GM19463 (cell line): ENCODE measurements at regions not wholly inside any gene's neighbourhood (a gene's known extent, or its start where the extent isn't known, plus 50 kb on each side); places are given as distances from the start of the nearest gene placed in this dataset.

Source experiments
- ATAC-seq: cut with Tn5 transposase; IDR thresholded peaks from one replicate; pipeline ENCODE4 v1.9.1; 2021; ENCODE audit warnings: mild to moderate bottlenecking, moderate library complexity; ENCODE audit not compliant: unreplicated experiment

DNA sequence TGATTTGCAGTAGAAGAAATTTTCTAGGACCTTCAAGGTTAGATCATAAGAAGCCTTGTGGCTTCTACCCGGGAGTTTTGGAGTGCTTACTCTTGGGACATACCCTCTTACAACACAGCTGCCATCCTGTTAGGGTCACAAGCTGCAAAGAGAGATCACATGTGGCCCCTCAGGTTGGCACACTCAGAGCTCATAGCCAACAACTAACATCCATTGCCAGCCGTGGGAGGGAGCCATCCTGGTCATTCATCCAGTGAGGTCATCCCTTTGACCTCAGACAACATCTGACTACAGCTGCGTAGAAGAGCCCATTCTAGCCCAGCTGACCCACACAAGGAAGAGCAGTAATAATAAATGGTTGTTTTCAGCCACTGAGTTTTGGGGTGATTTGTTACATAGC, 76.9 kb upstream of the NABP1 start:
- ATAC-seq, result no peak

DNA sequence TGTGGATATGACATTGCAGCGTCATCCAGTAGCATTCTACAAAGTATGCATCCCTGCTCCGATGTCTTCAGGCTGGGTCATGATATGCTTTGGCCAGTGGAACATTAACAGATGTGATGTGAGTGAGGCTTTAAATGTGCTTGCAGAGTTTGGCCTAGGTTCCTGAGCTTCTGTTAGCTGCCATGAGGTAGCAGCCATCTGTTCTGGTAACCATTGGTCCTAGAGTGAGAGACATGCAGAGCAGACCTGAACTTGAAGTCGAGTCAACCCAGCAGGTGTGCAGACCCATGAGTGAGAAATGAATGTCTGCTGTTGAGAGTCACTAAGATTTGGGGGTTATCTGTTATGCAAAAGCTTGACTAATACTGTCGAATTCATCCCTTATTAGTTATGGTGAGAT, 73.8 kb upstream of the NABP1 start:
- ATAC-seq, result no peak

DNA sequence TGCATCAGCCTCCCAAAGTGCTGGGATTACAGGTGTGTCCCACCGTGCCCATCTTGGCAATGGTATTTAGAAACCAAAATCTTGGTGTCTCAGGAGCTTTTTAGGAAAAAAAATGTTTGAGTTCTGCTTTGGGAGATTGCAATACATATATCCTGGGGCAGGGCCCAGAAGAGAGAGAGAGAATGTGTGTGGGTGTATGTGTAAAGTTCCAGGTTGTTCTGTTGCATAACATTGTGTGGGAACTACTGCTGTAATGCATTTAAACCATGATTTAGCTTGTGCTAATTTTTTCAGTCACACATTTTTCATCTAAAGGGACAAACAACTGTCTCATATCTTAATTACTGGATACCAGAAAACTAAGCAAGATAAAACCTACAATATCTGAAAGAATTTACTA, 70.8 kb upstream of the NABP1 start:
- ATAC-seq, result no peak

DNA sequence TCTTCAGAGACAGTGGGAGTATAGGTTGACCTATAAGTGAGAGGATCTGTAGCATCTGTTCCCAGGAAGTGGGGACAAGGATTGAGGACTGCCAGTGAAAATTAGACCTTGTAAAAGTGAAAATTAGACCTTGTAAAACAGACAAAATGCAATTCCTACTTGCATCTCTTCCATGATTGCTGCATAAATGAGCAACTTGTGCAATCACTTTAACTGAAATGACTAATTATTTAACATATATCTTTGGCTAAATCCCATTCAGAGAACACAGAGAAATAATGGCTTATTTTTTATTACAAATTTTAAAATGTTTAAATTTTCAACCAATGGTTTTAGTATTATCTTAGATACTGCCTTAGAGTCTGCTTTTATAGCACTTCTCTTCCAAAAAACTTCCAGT, 67.2 kb upstream of the NABP1 start:
- no peak for ATAC-seq

DNA sequence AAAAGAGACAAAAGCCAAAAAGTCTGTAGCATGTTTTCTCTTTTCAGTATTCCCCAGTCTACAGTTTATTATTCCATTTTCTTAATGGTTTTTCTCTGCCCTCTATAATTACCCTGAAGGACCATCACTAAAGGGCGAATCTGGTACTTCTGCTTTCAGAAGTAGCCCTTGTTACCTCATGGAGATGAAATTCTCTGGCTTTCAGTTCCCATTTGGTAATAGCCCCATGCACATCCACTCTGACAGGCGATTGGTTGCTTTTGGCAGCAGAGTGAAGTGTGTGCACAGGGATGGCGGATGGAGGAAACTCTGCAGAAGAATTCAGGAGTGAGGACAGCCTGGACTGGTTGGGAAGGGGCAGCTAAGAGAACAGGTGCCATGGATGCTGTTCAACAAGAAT, 66.3 kb upstream of the NABP1 start:
- peak; percentile 97 for ATAC-seq

DNA sequence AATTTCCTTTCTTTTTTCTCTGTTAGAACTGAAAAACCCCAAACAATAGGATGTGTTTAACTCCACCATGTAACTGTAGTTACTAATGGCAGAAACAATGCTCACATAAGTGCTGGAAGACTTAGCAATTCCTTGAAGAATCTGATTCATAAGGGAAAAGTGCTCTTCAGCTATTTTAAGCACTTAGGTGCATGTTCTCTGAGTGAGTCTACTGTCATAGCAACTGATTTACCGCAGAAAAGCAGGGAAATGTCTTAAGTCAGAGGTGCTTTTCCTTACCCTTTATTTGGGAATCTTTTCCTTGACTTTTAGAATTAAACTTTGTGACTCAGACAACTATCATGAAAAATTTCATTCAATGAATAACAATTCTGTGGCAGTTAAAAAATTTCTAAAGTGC, 65.4 kb upstream of the NABP1 start:
- ATAC-seq, result no peak

DNA sequence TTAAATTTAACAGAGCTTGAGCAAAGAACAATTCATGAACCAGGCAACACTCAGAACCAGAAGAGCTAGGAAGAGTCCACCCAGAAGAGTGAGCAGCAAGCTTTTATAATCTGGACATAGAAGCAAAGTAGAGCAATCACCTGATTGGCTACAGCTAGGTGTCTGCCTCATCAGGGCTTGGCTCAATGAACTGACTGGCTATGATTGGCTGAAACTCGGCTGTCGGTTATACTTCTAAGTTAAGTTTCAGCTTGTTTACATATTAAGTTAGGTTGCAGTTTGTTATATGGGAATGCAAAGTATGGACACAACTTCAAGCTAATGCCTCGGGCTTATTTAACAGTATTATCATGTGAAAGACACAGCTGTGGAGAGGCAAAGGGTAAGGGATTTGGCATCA, 63.2 kb upstream of the NABP1 start:
- no peak for ATAC-seq

DNA sequence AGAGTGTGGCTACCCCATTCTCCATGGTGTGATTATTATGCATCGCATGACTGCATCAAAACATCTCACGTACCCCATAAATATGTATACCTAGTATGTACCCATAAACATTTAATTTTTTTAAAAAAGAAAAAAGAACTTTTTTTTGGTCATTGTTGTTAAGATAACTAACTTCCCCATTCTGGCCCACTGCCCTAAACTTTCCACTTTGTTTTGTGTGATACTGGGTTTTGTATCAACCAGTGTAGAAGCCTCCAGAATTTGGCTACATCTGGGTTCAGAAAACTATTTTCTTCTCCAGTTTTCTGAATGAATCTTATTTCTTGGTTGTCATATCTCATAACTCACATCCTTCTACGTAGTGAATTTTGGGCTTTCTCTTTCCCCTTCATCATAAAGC, 62.3 kb upstream of the NABP1 start:
- ATAC-seq, result no peak

DNA sequence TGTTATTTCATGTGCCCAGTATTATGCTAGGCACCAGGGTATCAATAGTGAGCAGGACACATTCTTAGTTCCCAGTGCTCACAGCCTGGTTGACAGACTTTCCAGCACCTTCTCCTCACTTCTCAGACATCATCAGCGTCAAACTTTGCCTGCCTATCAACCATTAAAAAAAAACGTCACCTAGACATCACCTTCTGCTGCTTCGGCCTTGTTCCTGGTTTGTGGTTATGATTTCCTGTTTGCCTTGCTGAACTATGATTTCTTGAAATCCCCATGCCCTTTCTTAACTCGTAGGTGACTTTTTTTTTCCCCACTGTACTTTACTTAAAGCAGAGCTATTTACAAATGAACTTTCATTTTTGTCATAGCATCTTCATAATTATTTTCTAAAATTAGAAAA, 60.4 kb upstream of the NABP1 start:
- peak; percentile 86 for ATAC-seq

DNA sequence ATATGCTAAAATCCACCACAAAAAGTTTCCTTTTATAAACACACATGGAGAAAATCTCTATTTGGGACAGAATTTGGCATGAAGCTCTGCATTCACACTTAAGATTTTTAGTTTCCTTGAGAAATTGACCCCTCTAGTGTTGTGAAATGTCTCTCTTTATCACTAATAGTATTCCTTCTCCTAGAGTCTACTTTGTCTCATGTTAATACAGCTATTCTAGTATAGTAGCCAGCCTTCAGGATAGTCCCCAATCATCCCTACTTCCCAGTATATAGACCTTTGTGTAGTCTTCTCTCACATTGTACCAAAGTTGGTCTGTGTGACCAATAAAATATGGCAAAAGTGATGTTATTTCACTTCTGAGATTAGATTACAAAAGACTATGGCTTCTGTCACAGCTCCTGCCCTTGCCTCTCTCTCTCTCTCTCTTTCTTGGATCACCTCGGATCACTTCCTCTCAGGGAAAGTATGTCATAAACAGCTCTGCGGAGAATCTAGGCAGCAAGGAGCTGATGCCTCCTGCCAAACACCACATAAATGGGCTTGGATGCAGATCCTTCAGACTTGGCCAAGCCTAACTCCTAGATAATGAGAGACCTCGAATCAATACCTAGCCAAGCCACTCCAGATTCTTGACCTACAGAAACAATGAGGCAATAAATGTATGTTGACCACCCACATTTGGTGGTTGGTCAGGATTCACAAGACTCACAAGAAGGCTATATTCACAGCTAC, 59.7 kb upstream of the NABP1 start:
- ATAC-seq, result no peak

DNA sequence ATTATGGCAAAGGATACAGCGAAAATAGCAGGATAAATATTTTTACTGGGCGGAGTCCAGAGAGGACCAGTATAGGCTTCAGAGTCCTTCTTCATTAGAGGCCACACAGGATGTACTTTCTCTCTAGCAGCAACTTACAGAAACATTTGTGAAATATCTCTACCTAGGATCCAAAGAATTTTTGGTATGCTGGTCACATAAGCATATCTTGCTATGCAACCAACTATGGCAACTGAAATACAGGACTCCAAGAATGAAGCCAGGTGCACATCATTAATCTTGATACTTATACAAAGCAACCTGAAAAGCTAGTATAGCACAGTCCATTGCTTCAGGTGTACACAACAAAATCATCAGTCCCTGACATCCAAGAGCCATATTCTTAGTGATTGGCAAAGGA, 59.1 kb upstream of the NABP1 start:
- no peak for ATAC-seq

DNA sequence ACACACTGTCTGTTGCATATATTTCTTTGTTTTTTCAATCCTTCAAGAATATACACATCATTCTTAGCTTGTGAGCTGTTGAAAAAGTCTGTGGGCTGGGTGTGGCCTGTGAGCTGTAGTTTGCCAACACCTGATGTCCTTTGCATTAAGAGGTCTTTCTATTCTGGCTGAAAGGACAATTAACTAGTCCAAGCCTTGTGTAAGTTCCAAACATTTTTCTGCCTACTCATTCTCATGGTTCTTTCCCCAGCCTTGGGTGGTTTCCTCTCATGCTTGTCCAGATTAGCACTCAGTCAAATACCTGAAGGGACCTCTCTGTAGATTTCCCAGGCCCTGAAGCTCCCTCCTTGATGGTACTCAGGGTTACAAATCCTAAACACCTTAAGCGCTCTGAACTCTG, 57.8 kb upstream of the NABP1 start:
- peak; percentile 24 for ATAC-seq

DNA sequence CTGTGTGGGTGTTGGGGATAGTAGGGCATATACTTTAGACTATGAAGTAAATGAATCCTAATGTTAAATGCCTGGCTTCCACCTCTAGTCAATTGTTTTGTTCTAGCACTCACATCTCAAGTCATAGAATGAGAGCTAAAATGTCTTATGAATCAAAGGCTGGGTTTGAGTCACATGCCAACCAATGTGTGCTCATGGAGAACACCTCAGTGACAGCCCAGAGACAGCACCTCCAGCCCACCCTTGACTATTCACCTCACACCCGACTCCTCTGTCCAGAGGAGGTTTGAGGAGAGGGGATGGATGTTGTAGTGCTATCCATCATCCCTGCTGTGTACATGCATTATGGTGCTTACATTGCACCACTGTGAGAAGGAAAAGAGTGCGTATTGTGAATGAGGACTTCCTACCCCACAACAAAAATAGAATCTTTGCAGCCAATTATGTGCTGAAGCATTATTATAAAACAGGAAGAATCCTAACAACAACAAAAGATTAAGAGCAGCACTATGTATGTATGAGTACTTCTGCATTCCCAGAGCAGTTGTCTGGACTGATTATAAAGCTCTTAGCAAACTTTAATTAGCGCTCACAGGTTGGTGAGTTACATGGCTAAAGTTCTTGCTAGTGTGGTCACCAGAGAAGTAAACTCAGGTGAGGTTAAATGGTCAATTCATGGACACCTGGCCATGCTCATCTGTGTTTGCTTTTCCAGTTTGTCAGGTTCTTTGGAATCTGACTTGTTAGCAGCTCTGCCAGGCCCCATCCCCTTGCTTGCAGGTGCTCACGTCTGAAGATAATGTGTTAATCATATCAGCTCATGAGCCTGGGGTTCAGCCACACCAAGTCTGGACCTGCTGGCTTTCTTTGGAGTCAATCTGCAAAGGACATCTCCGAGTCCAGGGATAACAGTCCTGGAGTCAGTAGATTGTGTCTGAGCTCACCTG, 55.3 kb upstream of the NABP1 start:
- no peak for ATAC-seq

DNA sequence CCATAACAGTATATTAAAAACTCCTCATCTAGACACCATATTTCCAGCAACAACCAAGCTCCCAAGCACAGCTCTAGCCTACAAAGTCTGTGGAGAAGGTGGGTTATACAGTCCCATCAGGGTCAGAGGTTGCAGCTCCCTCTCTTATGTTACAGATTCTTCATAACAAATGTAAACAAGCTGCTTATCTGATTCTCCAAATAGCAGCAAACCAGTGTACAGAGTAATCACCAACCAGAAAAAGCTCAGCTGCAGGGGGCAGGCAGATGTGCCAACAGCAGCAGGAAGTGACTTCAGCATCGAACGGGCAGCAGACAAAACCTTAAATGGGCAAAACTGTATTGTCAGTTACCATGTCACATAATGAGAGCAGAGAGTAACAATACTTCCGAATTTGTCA, 52.9 kb upstream of the NABP1 start:
- ATAC-seq, result peak; percentile 60

DNA sequence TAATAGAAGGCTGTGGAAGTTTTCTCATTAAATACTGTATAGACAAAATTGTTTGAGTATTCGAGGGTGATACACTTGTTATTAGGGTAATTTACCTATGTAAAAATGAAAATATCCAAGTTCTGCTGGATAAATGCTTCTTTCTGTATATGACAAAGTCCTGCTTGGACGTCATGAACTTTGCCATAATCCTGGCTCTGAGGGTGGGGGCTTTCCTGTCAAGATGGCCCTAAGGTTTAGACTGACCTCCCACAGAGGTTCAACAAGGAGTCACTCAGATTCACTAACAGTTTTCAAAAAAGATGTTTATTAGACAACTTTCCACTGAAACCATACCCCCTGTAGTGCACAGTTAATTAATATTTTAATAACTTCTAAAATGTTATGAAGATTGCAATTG, 52.5 kb upstream of the NABP1 start:
- ATAC-seq, result no peak

DNA sequence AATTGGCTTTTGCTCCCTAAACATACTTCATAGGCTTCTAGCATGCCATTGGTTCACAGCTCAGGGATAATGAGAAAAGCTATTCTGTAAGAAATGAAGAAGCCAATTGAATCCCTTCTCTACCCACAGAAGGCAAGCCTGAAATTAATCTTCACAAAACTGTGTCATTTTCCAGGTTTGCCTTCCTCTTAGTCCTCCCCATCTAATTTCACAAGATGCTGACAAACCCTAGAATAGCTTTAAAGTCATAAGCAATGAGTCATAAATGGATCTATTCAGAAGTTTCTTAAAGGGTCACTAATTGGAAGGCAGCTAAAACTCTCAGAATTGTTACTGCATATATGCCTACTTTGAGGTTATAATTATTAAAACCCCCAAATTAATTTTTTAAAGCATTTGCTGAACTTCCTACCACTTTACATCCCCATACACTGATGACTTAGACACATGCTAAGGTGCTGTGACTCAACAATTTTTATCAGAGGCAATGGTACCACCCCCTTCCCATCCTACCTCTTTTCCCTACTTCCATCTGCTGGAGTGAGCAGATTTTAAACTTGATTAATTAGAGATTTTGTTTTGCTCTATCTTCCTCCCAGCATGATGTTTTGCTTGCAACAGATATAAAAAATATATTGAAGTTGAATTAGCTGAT, 51.3 kb upstream of the NABP1 start:
- ATAC-seq, result no peak

DNA sequence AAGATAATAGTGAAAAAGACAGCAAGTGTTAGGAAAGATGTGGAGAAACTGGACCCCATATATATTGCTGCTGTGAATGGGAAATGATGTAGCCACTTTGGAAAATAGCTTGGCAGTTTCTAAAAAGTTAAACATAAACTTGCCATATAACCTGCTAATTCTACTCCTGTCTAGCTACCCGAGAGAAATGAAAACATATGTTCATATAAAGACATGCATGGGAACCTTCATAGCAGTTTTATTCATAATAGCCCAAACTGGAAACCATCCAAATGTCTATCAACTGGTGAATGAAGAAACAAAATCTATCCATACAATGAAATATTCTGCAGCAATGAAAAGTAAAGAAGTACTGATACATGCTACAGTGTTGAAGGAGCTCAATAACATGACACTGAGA, 50.4 kb upstream of the NABP1 start:
- no peak for ATAC-seq
